ENCODE measurements at regions not wholly inside any gene's neighbourhood (a gene's known extent, or its start where the extent isn't known, plus 50 kb on each side); places are given as distances from the start of the nearest gene placed in this dataset.

GRCh38 chr3:21357241-21357640, 393.8 kb downstream of the ZNF385D start:
- TF ChIP-seq CTCF (conservative IDR thresholded peaks at IDR 0.05), result no peak
- TF ChIP-seq ZFX (IDR thresholded peaks at IDR 0.05), result no peak

Data from C4-2B (cell line).